ENCODE measurements at regions not wholly inside any gene's neighbourhood (a gene's known extent, or its start where the extent isn't known, plus 50 kb on each side); places are given as distances from the start of the nearest gene placed in this dataset.

DNA sequence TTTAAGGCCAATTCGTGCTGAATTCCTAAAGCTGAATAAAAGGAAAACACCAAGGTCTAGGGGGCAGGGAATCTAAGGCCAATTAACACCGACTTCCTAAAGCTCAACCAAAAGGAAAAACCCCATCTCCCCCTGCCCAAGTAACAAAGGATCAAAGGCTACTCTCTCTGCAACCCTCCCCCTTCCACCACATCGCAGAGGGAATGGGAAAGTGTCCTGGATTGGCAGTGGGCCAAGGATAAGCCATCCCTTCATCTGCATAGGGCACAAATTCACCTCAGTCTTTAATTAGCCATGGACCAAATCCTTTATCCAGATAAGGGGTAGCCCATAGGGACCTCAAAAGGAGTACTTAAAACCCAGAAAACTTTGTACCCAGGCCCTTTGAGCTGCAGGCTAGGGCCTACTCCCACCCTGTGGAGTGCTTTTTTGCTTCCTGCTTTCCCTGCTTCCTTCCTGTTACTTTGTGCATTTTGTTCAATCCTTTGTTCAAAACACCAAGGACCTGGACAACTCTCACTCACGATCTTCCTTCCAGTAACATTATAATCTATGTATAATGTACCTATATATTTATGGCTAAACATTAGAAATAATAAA, 2119.8 kb upstream of the CELF4 start:
- Histone ChIP-seq H4K8ac (ENCODE audit: extremely low read depth, insufficient read depth, low read length) (no peak overlapping the region), H2BK120ac (replicated peaks; ENCODE audit: low read depth, low read length) (peak overlapping the region; percentile 82), H3K23me2 (ENCODE audit: low read depth, low read length) (no peaks in the 10 kb centered on the region), H3K4ac (replicated peaks; ENCODE audit: insufficient read length, low read depth, low read length) (no peak overlapping the region), H3K79me1 (ENCODE audit: low read depth, low read length) (no peaks in the 10 kb centered on the region), H3K4me1 (replicated peaks in 1 of 4; ENCODE audit: control insufficient read depth in 3 of 4, insufficient read depth in 4 of 4, low read length in 3 of 4) (peaks cover 3 to 8% (median 5%) of the 10 kb centered on the region in 4 experiments; a peak in 4 of 7 replicates), H3K4me3 (ENCODE audit: extremely low read depth in 1 of 4, insufficient read depth in 2 of 4, low read depth in 3 of 4, low read length in 4 of 4) (peak overlapping the region in 1 of 4 experiments; percentile 5; a peak in 1 of 8 replicates), H4K20me1 (replicated peaks in 1 of 2; ENCODE audit: control insufficient read depth in 1 of 2, insufficient read depth in 2 of 2, low read length in 2 of 2) (no peaks in the 10 kb centered on the region), H2BK5ac (ENCODE audit: low read depth, low read length) (no peak overlapping the region; the same call in 1 of the 2 replicates), H2BK15ac (ENCODE audit: low read length) (no peak overlapping the region), H3K56ac (replicated peaks; ENCODE audit: insufficient read length, low read depth, low read length) (no peak overlapping the region), H3K27me3 (replicated peaks in 1 of 4; ENCODE audit: control insufficient read depth in 3 of 4, extremely low read depth in 1 of 4, insufficient read depth in 3 of 4, low read length in 3 of 4) (no peaks in the 10 kb centered on the region), H3K4me2 (ENCODE audit: insufficient read depth in 1 of 2, low read depth in 2 of 2, low read length in 2 of 2) (peak overlapping the region; percentile 20 to 46), H4K91ac (replicated peaks; ENCODE audit: insufficient read length, low read length) (no peak overlapping the region), H3K14ac (ENCODE audit: insufficient read length) (no peak overlapping the region), H3K79me2 (ENCODE audit: control insufficient read depth in 1 of 2, insufficient read depth in 2 of 2, low read length in 2 of 2) (no peaks in the 10 kb centered on the region), H3K36me3 (ENCODE audit: control insufficient read depth in 2 of 4, insufficient read depth in 4 of 4, low read length in 3 of 4) (no peaks in the 10 kb centered on the region), H3K18ac (ENCODE audit: extremely low read depth, low read length) (no peak overlapping the region), H2AK5ac (ENCODE audit: low read depth, low read length) (no peak overlapping the region), H3K27ac (ENCODE audit: low read depth, low read length) (no peak overlapping the region), H2BK20ac (ENCODE audit: low read length) (no peak overlapping the region), H2BK12ac (ENCODE audit: low read depth, low read length) (no peak overlapping the region; the same call in 1 of the 2 replicates), H3K9ac (replicated peaks in 1 of 4; ENCODE audit: extremely low read depth in 1 of 4, low read depth in 3 of 4, low read length in 3 of 4) (no peak overlapping the region), H3K23ac (ENCODE audit: insufficient read length) (no peak overlapping the region), H4K5ac (ENCODE audit: insufficient read length, low read depth, low read length) (no peak overlapping the region), H3K9me3 (ENCODE audit: insufficient read depth in 2 of 2, low read depth in 1 of 2, low read length in 1 of 2) (no peaks in the 10 kb centered on the region), H2AFZ (ENCODE audit: low read length) (no peak overlapping the region)
- peak; percentile 38 to 58 for DNase-seq (ENCODE audit: low read depth in 1 of 2, low spot score in 2 of 2)
- POLR2A ChIA-PET (ENCODE audit: partially characterized antibody): interaction anchor here (0.6 kb wide), 1 partner anchor 414 kb away, joined by 3 read pairs; no protein-coding TSS in a partner anchor
- CTCF ChIA-PET (ENCODE audit: partially characterized antibody): interaction anchor here (1.3 kb wide), 1 partner anchor 156 kb away, joined by 4 read pairs; no protein-coding TSS in a partner anchor
- 24% methylated on average over 4 of the region's 4 CpGs; no CpG with 5 or more reads in 1 of the 2 experiments for whole genome bisulfite sequencing, 2 experiments (ENCODE audit: extremely low coverage in 1 of 2, insufficient coverage in 1 of 2, insufficient read length in 1 of 2, insufficient replicate concordance in 2 of 2, low coverage in 1 of 2, low lambda C conversion rate in 2 of 2, missing lambda C conversion rate in 1 of 2)
- FAIRE-seq: peak; percentile 72
- no peak for TF ChIP-seq ZNF274 (IDR thresholded peaks at IDR 0.05; ENCODE audit: borderline replicate concordance, extremely low read depth, low read length)
- TF ChIP-seq TAF1 (IDR thresholded peaks at IDR 0.05; ENCODE audit: low read depth, low read length): no peak
- TF ChIP-seq CBX5 (IDR thresholded peaks at IDR 0.05; ENCODE audit: low read depth, low read length): no peak
- no peak for TF ChIP-seq KDM5A (IDR thresholded peaks at IDR 0.05; ENCODE audit: low read length)
- TF ChIP-seq EGR1 (IDR thresholded peaks at IDR 0.05; ENCODE audit: borderline replicate concordance, low read depth, low read length): no peak; the same call in 1 of the 2 replicates
- 0 out of 2 replicates have a peak, but pooled peaks have one; percentile 31 for TF ChIP-seq RBBP5 (IDR thresholded peaks at IDR 0.05; ENCODE audit: borderline replicate concordance, low read depth, low read length)
- TF ChIP-seq KDM1A (IDR thresholded peaks at IDR 0.05; ENCODE audit: borderline replicate concordance, low read length): no peak; the same call in 1 of the 2 replicates
- TF ChIP-seq, protein P1, sequence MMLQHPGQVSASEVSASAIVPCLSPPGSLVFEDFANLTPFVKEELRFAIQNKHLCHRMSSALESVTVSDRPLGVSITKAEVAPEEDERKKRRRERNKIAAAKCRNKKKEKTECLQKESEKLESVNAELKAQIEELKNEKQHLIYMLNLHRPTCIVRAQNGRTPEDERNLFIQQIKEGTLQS (IDR thresholded peaks at IDR 0.05; ENCODE audit: insufficient read depth, low read depth, low read length): no peak
- peak in 1 of 2 experiments; percentile 10; a peak in 1 of 3 replicates for TF ChIP-seq EP300 (IDR thresholded peaks at IDR 0.05; ENCODE audit: borderline replicate concordance in 1 of 2, low read depth in 2 of 2, low read length in 2 of 2)
- TF ChIP-seq TBP (IDR thresholded peaks at IDR 0.05; ENCODE audit: low read depth, low read length): no peak
- TF ChIP-seq SP1 (IDR thresholded peaks at IDR 0.05; ENCODE audit: low read depth, low read length): peak; percentile 62
- TF ChIP-seq NANOG (IDR thresholded peaks at IDR 0.05; ENCODE audit: insufficient read depth, low read depth, low read length, poor library complexity, severe bottlenecking): peak; percentile 44

Data from H1 (cell line).